ENCODE measurements at regions not wholly inside any gene's neighbourhood (a gene's known extent, or its start where the extent isn't known, plus 50 kb on each side); places are given as distances from the start of the nearest gene placed in this dataset.

DNA sequence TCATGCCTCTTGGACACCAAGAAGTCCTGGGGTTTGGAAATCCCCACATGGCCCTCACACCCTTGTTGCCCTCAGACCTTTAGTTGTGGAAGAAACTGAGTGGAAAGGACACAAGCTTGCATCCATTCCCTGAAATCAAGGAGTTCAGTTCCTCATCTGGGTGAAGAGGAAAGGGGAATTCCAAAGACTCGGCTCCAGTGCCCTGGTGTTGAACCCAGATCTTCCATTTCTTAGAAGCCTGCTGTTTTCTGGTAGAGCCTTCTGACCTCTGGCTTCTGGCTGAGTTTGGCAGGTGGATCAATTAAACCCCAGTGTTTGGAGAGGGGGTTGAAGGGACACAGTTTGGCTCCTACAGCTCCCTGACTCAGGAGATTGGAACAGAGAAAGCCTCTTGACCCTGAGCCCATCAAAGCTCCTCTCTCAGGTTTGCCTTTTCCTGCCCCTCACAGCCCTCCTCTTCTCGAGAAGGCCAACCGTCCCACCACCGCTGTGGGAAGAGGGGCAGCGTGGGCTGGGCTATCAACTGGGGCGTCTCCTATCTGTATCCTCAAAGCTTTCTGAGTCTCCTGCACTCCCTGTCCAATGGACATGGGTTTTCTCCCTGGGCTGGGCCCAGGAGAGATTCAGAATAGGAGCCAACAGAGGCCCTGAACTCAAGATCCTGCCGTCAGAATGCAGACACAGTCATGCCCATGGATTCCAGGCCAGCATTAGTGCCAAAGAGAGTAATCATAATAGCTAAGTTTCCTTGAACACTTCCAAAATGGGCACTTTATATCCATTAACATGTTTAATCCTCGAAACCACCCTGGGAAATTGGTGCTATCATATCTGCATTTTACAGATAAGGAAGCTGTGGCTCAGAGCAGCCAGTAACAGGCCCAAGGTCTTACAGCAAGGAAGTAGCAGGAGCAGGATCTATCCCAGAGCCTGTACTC is 146.2 kb downstream of the VEGFA start:
- H3K36me3 ChIP-seq (ENCODE audit: control insufficient read depth in 2 of 2, extremely low read depth in 1 of 2, insufficient read depth in 2 of 2, low read length in 2 of 2), result no peaks in the 10 kb centered on the region
- H3K27me3 ChIP-seq (ENCODE audit: control insufficient read depth in 2 of 2, insufficient read depth in 2 of 2, low read length in 2 of 2), result no peaks in the 10 kb centered on the region
- no peak overlapping the region for H3K4me2 ChIP-seq (ENCODE audit: insufficient read depth, low read length)
- POLR2A ChIA-PET, result interaction anchor here (0.6 kb wide), 1 partner anchor 521 kb away, joined by 7 read pairs; no protein-coding TSS in a partner anchor
- H3K4me1 ChIP-seq (ENCODE audit: control insufficient read depth, extremely low read depth, insufficient read depth, low read length), result no peaks in the 10 kb centered on the region
- no peak overlapping the region for H3K27ac ChIP-seq (ENCODE audit: insufficient read depth, low read depth, low read length)
- no TSS peak for BruUV-seq (replicated peaks)
- no peak for TF ChIP-seq MYC (IDR thresholded peaks at IDR 0.05; ENCODE audit: low read depth, low read length)
- H3K9ac ChIP-seq (replicated peaks; ENCODE audit: extremely low read depth, insufficient read depth, low read length), result no peak overlapping the region
- H3K9me1 ChIP-seq (replicated peaks; ENCODE audit: control insufficient read depth, extremely low read depth, insufficient read depth, low read length), result no peaks in the 10 kb centered on the region
- intact Hi-C loops (cut with micrococcal nuclease) (no loop called here), dilution Hi-C loops (cut with MboI; ENCODE audit: extremely low pct_ligation_motif_present, low sequenced_read_pairs) (no loop called here)
- H3K9me3 ChIP-seq (replicated peaks; ENCODE audit: control insufficient read depth, insufficient read depth, low read length), result no peaks in the 10 kb centered on the region
- FAIRE-seq, result no peak
- H4K20me1 ChIP-seq (replicated peaks; ENCODE audit: control insufficient read depth, extremely low read depth, insufficient read depth, low read length), result no peaks in the 10 kb centered on the region
- no peak overlapping the region for H2AFZ ChIP-seq (ENCODE audit: low read depth, low read length)
- CTCF ChIA-PET, result interaction anchor here (0.9 kb wide), 1 partner anchor 163 kb away, joined by 3 read pairs; no protein-coding TSS in a partner anchor
- DNase-seq (ENCODE audit: low read depth, low spot score), result no peak
- H3K79me2 ChIP-seq (ENCODE audit: control insufficient read depth, insufficient read depth, low read length), result no peaks in the 10 kb centered on the region
- no peak overlapping the region for H3K4me3 ChIP-seq (replicated peaks in 1 of 3; ENCODE audit: insufficient read depth in 1 of 3, low read depth in 1 of 3, low read length in 3 of 3)

DNA sequence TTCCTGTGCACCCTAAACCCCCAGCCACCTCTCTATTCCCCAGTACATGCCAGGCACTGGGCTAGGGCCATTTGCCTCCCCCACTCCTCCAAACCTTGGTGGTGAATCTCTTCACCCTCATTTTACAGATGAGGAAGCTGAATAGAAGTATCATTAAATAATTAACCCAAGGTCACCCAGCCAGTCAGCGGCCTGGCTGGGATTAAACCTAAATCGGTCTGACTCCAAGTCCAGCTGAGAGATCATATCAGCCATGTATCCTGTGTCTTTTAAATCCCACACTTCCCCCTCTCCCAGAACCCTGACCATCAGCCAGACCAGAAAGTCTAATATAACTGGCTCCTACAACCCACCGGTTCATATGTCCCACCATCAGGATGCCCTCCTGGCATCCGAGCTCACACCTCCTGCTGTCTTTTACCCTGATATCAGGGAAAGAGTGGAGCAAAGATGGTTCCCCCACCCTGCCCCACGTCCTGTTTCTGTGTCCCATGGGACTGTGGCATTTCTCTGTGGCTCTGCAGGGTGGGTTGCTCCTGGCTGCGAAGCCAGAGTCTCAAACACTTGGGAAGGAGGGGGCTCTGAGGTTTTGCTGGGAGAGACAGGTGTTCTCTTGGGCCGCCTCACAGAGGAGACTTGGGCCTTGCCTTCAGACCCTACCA is 145.3 kb downstream of the VEGFA start:
- dilution Hi-C loops (cut with MboI; ENCODE audit: extremely low pct_ligation_motif_present, low sequenced_read_pairs) (no loop called here), intact Hi-C loops (cut with micrococcal nuclease) (no loop called here)
- TF ChIP-seq FOS (IDR thresholded peaks at IDR 0.05; ENCODE audit: borderline replicate concordance, insufficient read depth, low read length) (no peak), JUN (IDR thresholded peaks at IDR 0.05; ENCODE audit: borderline replicate concordance, insufficient read depth, insufficient read length, low read depth) (no peak), POLR2AphosphoS5 (IDR thresholded peaks at IDR 0.05; ENCODE audit: insufficient read depth, low read depth, low read length) (no peak), EZH2 (IDR thresholded peaks at IDR 0.05; ENCODE audit: borderline replicate concordance, low read depth, low read length, severe bottlenecking) (no peak), MYC (IDR thresholded peaks at IDR 0.05; ENCODE audit: low read depth, low read length) (no peak), GATA2 (IDR thresholded peaks at IDR 0.05; ENCODE audit: insufficient read depth, insufficient read length, low read depth, low read length) (no peak), POLR2A (IDR thresholded peaks at IDR 0.05; ENCODE audit: low read depth, low read length) (no peak)
- TF ChIP-seq, protein P1, sequence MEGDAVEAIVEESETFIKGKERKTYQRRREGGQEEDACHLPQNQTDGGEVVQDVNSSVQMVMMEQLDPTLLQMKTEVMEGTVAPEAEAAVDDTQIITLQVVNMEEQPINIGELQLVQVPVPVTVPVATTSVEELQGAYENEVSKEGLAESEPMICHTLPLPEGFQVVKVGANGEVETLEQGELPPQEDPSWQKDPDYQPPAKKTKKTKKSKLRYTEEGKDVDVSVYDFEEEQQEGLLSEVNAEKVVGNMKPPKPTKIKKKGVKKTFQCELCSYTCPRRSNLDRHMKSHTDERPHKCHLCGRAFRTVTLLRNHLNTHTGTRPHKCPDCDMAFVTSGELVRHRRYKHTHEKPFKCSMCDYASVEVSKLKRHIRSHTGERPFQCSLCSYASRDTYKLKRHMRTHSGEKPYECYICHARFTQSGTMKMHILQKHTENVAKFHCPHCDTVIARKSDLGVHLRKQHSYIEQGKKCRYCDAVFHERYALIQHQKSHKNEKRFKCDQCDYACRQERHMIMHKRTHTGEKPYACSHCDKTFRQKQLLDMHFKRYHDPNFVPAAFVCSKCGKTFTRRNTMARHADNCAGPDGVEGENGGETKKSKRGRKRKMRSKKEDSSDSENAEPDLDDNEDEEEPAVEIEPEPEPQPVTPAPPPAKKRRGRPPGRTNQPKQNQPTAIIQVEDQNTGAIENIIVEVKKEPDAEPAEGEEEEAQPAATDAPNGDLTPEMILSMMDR (IDR thresholded peaks at IDR 0.05; ENCODE audit: extremely low read depth in 1 of 2, insufficient read depth in 1 of 2, low read depth in 1 of 2, low read length in 2 of 2), result no peak
- TF ChIP-seq, protein P2, sequence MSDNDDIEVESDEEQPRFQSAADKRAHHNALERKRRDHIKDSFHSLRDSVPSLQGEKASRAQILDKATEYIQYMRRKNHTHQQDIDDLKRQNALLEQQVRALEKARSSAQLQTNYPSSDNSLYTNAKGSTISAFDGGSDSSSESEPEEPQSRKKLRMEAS (IDR thresholded peaks at IDR 0.05; ENCODE audit: insufficient read depth, insufficient read length), result no peak
- CTCF ChIA-PET, result interaction anchor here (1.1 to 2.7 kb wide), 2 partner anchors 10 to 163 kb away, joined by 5 to 20 read pairs; no protein-coding TSS in a partner anchor
- Histone ChIP-seq H3K9me3 (replicated peaks; ENCODE audit: control insufficient read depth, insufficient read depth, low read length) (no peaks in the 10 kb centered on the region), H3K9ac (replicated peaks; ENCODE audit: extremely low read depth, insufficient read depth, low read length) (no peak overlapping the region), H3K27me3 (ENCODE audit: control insufficient read depth in 2 of 2, insufficient read depth in 2 of 2, low read length in 2 of 2) (no peaks in the 10 kb centered on the region), H3K4me1 (ENCODE audit: control insufficient read depth, extremely low read depth, insufficient read depth, low read length) (no peaks in the 10 kb centered on the region), H3K36me3 (ENCODE audit: control insufficient read depth in 2 of 2, extremely low read depth in 1 of 2, insufficient read depth in 2 of 2, low read length in 2 of 2) (no peaks in the 10 kb centered on the region), H2AFZ (ENCODE audit: low read depth, low read length) (no peak overlapping the region), H3K27ac (ENCODE audit: insufficient read depth, low read depth, low read length) (no peak overlapping the region), H3K9me1 (replicated peaks; ENCODE audit: control insufficient read depth, extremely low read depth, insufficient read depth, low read length) (no peaks in the 10 kb centered on the region), H4K20me1 (replicated peaks; ENCODE audit: control insufficient read depth, extremely low read depth, insufficient read depth, low read length) (no peaks in the 10 kb centered on the region), H3K4me2 (ENCODE audit: insufficient read depth, low read length) (no peak overlapping the region), H3K79me2 (ENCODE audit: control insufficient read depth, insufficient read depth, low read length) (no peaks in the 10 kb centered on the region), H3K4me3 (replicated peaks in 1 of 3; ENCODE audit: insufficient read depth in 1 of 3, low read depth in 1 of 3, low read length in 3 of 3) (no peak overlapping the region)
- no peak for DNase-seq (ENCODE audit: low read depth, low spot score)
- POLR2A ChIA-PET, result no interaction called here
- no peak for FAIRE-seq
- BruUV-seq (replicated peaks), result no TSS peak

All from endothelial cell of umbilical vein (primary cell).